GM23338 (cell line): ENCODE measurements at regions not wholly inside any gene's neighbourhood (a gene's known extent, or its start where the extent isn't known, plus 50 kb on each side); places are given as distances from the start of the nearest gene placed in this dataset.

Experiments
- ATAC-seq: fragments of 200-7000 bp; cut with Tn5 transposase; 3 replicates; pipeline ENCODE4 v1.9.1; 2020
- DNase-seq: peaks from one replicate; pipeline ENCODE4 v3.0.0-alpha.2; 2015; ENCODE audit warnings: low spot score
- H2AFZ ChIP-seq: fragments of 200-600 bp; sonication (generic); 2 replicates; pipeline ENCODE4 v1.8.0; 2016; ENCODE audit warnings: antibody characterized with exemption, mild to moderate bottlenecking, moderate library complexity
- H3F3A ChIP-seq: fragments of 200-600 bp; sonication (generic); replicated peaks from 2 replicates; pipeline ENCODE4 v1.8.0; 2017; ENCODE audit warnings: antibody characterized with exemption, mixed run types, low read depth
- H3K27ac ChIP-seq: fragments of 200-600 bp; sonication (generic); 2 replicates; pipeline ENCODE4 v1.6.1; 2016; ENCODE audit warnings: low read depth
- H3K27me3 ChIP-seq: fragments of 200-600 bp; sonication (generic); 2 replicates; pipeline ENCODE4 v1.8.0; 2016; ENCODE audit warnings: mild to moderate bottlenecking, mixed run types, moderate library complexity; ENCODE audit not compliant: insufficient read depth
- H3K36me3 ChIP-seq: fragments of 200-600 bp; sonication (generic); 2 replicates; pipeline ENCODE4 v1.8.0; 2016; ENCODE audit warnings: mild to moderate bottlenecking; ENCODE audit not compliant: insufficient read depth
- H3K4me1 ChIP-seq: fragments of 200-600 bp; sonication (generic); 2 replicates; pipeline ENCODE4 v1.8.0; 2016; ENCODE audit warnings: mild to moderate bottlenecking, moderate library complexity; ENCODE audit not compliant: insufficient read depth
- H3K4me2 ChIP-seq: fragments of 200-600 bp; sonication (generic); 2 replicates; pipeline ENCODE4 v1.7.1; 2017; ENCODE audit warnings: mixed run types
- H3K4me3 ChIP-seq: fragments of 200-600 bp; sonication (generic); 2 replicates; pipeline ENCODE4 v1.6.1; 2016; ENCODE audit warnings: mixed run types
- H3K79me2 ChIP-seq: fragments of 200-600 bp; sonication (generic); replicated peaks from 2 replicates; pipeline ENCODE4 v1.8.0; 2017; ENCODE audit warnings: mild to moderate bottlenecking; ENCODE audit not compliant: insufficient read depth
- H3K9me2 ChIP-seq: fragments of 200-600 bp; sonication (generic); 2 replicates; pipeline ENCODE4 v1.8.0; 2017; ENCODE audit not compliant: insufficient read depth
- H4K20me1 ChIP-seq: fragments of 200-600 bp; sonication (generic); replicated peaks from 2 replicates; pipeline ENCODE4 v1.8.0; 2017; ENCODE audit warnings: mild to moderate bottlenecking; ENCODE audit not compliant: insufficient read depth
- H3K27ac Mint-ChIP-seq: 2 replicates; pipeline ENCODE4 v1.8.0; 2020; ENCODE audit warnings: inconsistent platforms, mild to moderate bottlenecking, moderate library complexity, mixed read lengths
- H3K27me3 Mint-ChIP-seq: 3 replicates; pipeline ENCODE4 v1.8.0; 2022; ENCODE audit warnings: low read depth, mild to moderate bottlenecking, moderate library complexity, mixed read lengths, inconsistent platforms; ENCODE audit not compliant: insufficient read depth, poor library complexity
- H3K36me3 Mint-ChIP-seq: 3 replicates; pipeline ENCODE4 v1.8.0; 2021; ENCODE audit warnings: low read depth, mild to moderate bottlenecking, inconsistent platforms, moderate library complexity, mixed read lengths
- H3K4me1 Mint-ChIP-seq: 3 replicates; pipeline ENCODE4 v1.8.0; 2020; ENCODE audit warnings: mild to moderate bottlenecking, inconsistent platforms, mixed read lengths
- H3K4me3 Mint-ChIP-seq: 3 replicates; pipeline ENCODE4 v1.8.0; 2021; ENCODE audit warnings: moderate library complexity, mild to moderate bottlenecking, inconsistent platforms, mixed read lengths
- H3K9me3 Mint-ChIP-seq: 3 replicates; pipeline ENCODE4 v1.8.0; 2020; ENCODE audit warnings: moderate library complexity, mild to moderate bottlenecking, inconsistent platforms, mixed read lengths
- CREB1 ChIP-seq: fragments of 250-450 bp; sonication (Bioruptor Pico); IDR thresholded peaks from 2 replicates; pipeline ENCODE4 v1.5.0; 2020; ENCODE audit warnings: low read depth, mild to moderate bottlenecking, moderate library complexity
- EZH2phosphoT487 ChIP-seq: fragments of 200-600 bp; sonication (generic); IDR thresholded peaks from one replicate; pipeline ENCODE4 v1.8.1; 2018; ENCODE audit warnings: antibody characterized with exemption; ENCODE audit not compliant: unreplicated experiment
- JUNB ChIP-seq: IDR thresholded peaks from one replicate; pipeline ENCODE4 v1.6.1; 2016; ENCODE audit warnings: antibody characterized with exemption; ENCODE audit not compliant: unreplicated experiment
- NANOG ChIP-seq: IDR thresholded peaks from 2 replicates; pipeline ENCODE4 v1.6.1; 2016; ENCODE audit warnings: antibody characterized with exemption, borderline replicate concordance
- POLR2AphosphoS5 ChIP-seq: IDR thresholded peaks from 2 replicates; pipeline ENCODE4 v1.6.1; 2016; ENCODE audit warnings: antibody characterized with exemption, low read depth
- ZNF114 ChIP-seq: fragments of 250-450 bp; sonication (Bioruptor Pico); IDR thresholded peaks from 2 replicates; pipeline ENCODE4 v1.5.0; 2020; ENCODE audit warnings: mild to moderate bottlenecking, moderate library complexity
- ZNF331 ChIP-seq: fragments of 250-450 bp; sonication (Bioruptor Pico); IDR thresholded peaks from 2 replicates; pipeline ENCODE4 v1.5.0; 2020; ENCODE audit warnings: low read depth, mild to moderate bottlenecking, moderate library complexity
- TF ChIP-seq, protein P1 (sequence below): fragments of 250-450 bp; sonication (Bioruptor Pico); IDR thresholded peaks from 2 replicates; pipeline ENCODE4 v1.5.0; 2020; ENCODE audit warnings: mild to moderate bottlenecking, moderate library complexity
- TF ChIP-seq, protein P2 (sequence below): IDR thresholded peaks from 2 replicates; pipeline ENCODE4 v1.6.1; 2016; ENCODE audit warnings: antibody characterized with exemption

DNA sequence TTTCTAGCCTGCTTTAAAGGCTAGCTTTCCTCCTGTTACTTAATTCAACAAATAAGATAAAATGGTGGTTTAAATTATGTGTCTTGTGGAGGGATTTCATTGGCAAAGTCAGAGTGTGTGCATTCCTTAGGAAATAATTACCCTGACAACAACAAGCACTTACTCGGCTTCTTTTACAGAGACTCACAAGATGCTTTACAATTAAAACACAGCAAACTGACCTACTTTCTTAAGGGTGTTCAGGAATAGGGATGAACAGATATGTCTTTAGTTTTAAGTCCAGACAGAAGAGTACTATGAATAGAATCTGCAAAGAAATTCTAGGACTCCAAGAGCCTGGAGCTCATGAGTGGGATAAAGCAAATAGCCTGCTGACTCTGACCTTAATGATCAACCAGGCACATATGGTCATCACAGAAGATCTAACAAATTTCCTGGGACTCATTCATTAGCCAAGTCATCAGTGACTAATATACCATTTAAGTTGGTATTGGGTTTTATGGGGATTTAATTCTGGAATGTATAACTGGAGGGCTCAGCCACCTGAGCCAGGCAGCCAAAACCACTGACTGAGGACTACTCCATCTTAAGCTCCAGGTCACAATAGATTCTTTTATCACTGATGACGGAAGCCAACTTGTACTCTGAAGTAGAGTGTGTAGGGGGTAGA is 161.8 kb upstream of the RIMS1 start:
- ATAC-seq (no peak), DNase-seq (no peak)
- peaks cover 2% of the 10 kb centered on the region; the same call in 1 of the 3 replicates for H3K4me1 Mint-ChIP-seq
- Histone ChIP-seq H3K36me3 (no peaks in the 10 kb centered on the region), H2AFZ (no peak overlapping the region), H3K27me3 (no peaks in the 10 kb centered on the region), H3K4me1 (peaks cover 3% of the 10 kb centered on the region; the same call in 1 of the 2 replicates), H3K27ac (no peak overlapping the region), H3K9me2 (no peaks in the 10 kb centered on the region), H3K4me2 (no peak overlapping the region), H4K20me1 (no peaks in the 10 kb centered on the region), H3F3A (no peaks in the 10 kb centered on the region), H3K4me3 (no peak overlapping the region), H3K79me2 (no peaks in the 10 kb centered on the region)
- no peak overlapping the region for H3K27ac Mint-ChIP-seq
- H3K36me3 Mint-ChIP-seq: no peaks in the 10 kb centered on the region
- TF ChIP-seq JUNB (no peak), CREB1 (no peak), ZNF331 (no peak), POLR2AphosphoS5 (no peak), EZH2phosphoT487 (no peak), ZNF114 (CRISPR knock-in tag) (no peak), NANOG (no peak)
- TF ChIP-seq, protein P1, sequence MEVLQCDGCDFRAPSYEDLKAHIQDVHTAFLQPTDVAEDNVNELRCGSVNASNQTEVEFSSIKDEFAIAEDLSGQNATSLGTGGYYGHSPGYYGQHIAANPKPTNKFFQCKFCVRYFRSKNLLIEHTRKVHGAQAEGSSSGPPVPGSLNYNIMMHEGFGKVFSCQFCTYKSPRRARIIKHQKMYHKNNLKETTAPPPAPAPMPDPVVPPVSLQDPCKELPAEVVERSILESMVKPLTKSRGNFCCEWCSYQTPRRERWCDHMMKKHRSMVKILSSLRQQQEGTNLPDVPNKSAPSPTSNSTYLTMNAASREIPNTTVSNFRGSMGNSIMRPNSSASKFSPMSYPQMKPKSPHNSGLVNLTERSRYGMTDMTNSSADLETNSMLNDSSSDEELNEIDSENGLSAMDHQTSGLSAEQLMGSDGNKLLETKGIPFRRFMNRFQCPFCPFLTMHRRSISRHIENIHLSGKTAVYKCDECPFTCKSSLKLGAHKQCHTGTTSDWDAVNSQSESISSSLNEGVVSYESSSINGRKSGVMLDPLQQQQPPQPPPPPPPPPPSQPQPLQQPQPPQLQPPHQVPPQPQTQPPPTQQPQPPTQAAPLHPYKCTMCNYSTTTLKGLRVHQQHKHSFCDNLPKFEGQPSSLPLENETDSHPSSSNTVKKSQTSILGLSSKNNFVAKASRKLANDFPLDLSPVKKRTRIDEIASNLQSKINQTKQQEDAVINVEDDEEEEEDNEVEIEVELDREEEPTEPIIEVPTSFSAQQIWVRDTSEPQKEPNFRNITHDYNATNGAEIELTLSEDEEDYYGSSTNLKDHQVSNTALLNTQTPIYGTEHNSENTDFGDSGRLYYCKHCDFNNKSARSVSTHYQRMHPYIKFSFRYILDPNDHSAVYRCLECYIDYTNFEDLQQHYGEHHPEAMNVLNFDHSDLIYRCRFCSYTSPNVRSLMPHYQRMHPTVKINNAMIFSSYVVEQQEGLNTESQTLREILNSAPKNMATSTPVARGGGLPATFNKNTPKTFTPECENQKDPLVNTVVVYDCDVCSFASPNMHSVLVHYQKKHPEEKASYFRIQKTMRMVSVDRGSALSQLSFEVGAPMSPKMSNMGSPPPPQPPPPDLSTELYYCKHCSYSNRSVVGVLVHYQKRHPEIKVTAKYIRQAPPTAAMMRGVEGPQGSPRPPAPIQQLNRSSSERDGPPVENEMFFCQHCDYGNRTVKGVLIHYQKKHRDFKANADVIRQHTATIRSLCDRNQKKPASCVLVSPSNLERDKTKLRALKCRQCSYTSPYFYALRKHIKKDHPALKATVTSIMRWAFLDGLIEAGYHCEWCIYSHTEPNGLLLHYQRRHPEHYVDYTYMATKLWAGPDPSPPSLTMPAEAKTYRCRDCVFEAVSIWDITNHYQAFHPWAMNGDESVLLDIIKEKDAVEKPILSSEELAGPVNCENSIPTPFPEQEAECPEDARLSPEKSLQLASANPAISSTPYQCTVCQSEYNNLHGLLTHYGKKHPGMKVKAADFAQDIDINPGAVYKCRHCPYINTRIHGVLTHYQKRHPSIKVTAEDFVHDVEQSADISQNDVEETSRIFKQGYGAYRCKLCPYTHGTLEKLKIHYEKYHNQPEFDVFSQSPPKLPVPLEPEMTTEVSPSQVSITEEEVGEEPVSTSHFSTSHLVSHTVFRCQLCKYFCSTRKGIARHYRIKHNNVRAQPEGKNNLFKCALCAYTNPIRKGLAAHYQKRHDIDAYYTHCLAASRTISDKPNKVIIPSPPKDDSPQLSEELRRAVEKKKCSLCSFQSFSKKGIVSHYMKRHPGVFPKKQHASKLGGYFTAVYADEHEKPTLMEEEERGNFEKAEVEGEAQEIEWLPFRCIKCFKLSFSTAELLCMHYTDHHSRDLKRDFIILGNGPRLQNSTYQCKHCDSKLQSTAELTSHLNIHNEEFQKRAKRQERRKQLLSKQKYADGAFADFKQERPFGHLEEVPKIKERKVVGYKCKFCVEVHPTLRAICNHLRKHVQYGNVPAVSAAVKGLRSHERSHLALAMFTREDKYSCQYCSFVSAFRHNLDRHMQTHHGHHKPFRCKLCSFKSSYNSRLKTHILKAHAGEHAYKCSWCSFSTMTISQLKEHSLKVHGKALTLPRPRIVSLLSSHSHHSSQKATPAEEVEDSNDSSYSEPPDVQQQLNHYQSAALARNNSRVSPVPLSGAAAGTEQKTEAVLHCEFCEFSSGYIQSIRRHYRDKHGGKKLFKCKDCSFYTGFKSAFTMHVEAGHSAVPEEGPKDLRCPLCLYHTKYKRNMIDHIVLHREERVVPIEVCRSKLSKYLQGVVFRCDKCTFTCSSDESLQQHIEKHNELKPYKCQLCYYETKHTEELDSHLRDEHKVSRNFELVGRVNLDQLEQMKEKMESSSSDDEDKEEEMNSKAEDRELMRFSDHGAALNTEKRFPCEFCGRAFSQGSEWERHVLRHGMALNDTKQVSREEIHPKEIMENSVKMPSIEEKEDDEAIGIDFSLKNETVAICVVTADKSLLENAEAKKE: no peak
- TF ChIP-seq, protein P2, sequence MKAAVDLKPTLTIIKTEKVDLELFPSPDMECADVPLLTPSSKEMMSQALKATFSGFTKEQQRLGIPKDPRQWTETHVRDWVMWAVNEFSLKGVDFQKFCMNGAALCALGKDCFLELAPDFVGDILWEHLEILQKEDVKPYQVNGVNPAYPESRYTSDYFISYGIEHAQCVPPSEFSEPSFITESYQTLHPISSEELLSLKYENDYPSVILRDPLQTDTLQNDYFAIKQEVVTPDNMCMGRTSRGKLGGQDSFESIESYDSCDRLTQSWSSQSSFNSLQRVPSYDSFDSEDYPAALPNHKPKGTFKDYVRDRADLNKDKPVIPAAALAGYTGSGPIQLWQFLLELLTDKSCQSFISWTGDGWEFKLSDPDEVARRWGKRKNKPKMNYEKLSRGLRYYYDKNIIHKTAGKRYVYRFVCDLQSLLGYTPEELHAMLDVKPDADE: no peak
- H3K27me3 Mint-ChIP-seq: peaks cover 2% of the 10 kb centered on the region
- no peaks in the 10 kb centered on the region for H3K9me3 Mint-ChIP-seq
- no peak overlapping the region for H3K4me3 Mint-ChIP-seq
